GM23338 (cell line): ENCODE measurements at regions not wholly inside any gene's neighbourhood (a gene's known extent, or its start where the extent isn't known, plus 50 kb on each side); places are given as distances from the start of the nearest gene placed in this dataset.

ENCODE experiments used
- ATAC-seq: fragments of 200-7000 bp; cut with Tn5 transposase; 3 replicates; pipeline ENCODE4 v1.9.1; 2020
- DNase-seq: peaks from one replicate; pipeline ENCODE4 v3.0.0-alpha.2; 2015; ENCODE audit warnings: low spot score
- H2AFZ ChIP-seq: fragments of 200-600 bp; sonication (generic); 2 replicates; pipeline ENCODE4 v1.8.0; 2016; ENCODE audit warnings: antibody characterized with exemption, mild to moderate bottlenecking, moderate library complexity
- H3F3A ChIP-seq: fragments of 200-600 bp; sonication (generic); replicated peaks from 2 replicates; pipeline ENCODE4 v1.8.0; 2017; ENCODE audit warnings: antibody characterized with exemption, mixed run types, low read depth
- H3K27ac ChIP-seq: fragments of 200-600 bp; sonication (generic); 2 replicates; pipeline ENCODE4 v1.6.1; 2016; ENCODE audit warnings: low read depth
- H3K27me3 ChIP-seq: fragments of 200-600 bp; sonication (generic); 2 replicates; pipeline ENCODE4 v1.8.0; 2016; ENCODE audit warnings: mild to moderate bottlenecking, mixed run types, moderate library complexity; ENCODE audit not compliant: insufficient read depth
- H3K36me3 ChIP-seq: fragments of 200-600 bp; sonication (generic); 2 replicates; pipeline ENCODE4 v1.8.0; 2016; ENCODE audit warnings: mild to moderate bottlenecking; ENCODE audit not compliant: insufficient read depth
- H3K4me1 ChIP-seq: fragments of 200-600 bp; sonication (generic); 2 replicates; pipeline ENCODE4 v1.8.0; 2016; ENCODE audit warnings: mild to moderate bottlenecking, moderate library complexity; ENCODE audit not compliant: insufficient read depth
- H3K4me2 ChIP-seq: fragments of 200-600 bp; sonication (generic); 2 replicates; pipeline ENCODE4 v1.7.1; 2017; ENCODE audit warnings: mixed run types
- H3K4me3 ChIP-seq: fragments of 200-600 bp; sonication (generic); 2 replicates; pipeline ENCODE4 v1.6.1; 2016; ENCODE audit warnings: mixed run types
- H3K79me2 ChIP-seq: fragments of 200-600 bp; sonication (generic); replicated peaks from 2 replicates; pipeline ENCODE4 v1.8.0; 2017; ENCODE audit warnings: mild to moderate bottlenecking; ENCODE audit not compliant: insufficient read depth
- H3K9me2 ChIP-seq: fragments of 200-600 bp; sonication (generic); 2 replicates; pipeline ENCODE4 v1.8.0; 2017; ENCODE audit not compliant: insufficient read depth
- H4K20me1 ChIP-seq: fragments of 200-600 bp; sonication (generic); replicated peaks from 2 replicates; pipeline ENCODE4 v1.8.0; 2017; ENCODE audit warnings: mild to moderate bottlenecking; ENCODE audit not compliant: insufficient read depth
- H3K27ac Mint-ChIP-seq: 2 replicates; pipeline ENCODE4 v1.8.0; 2020; ENCODE audit warnings: inconsistent platforms, mild to moderate bottlenecking, moderate library complexity, mixed read lengths
- H3K27me3 Mint-ChIP-seq: 3 replicates; pipeline ENCODE4 v1.8.0; 2022; ENCODE audit warnings: low read depth, mild to moderate bottlenecking, moderate library complexity, mixed read lengths, inconsistent platforms; ENCODE audit not compliant: insufficient read depth, poor library complexity
- H3K36me3 Mint-ChIP-seq: 3 replicates; pipeline ENCODE4 v1.8.0; 2021; ENCODE audit warnings: low read depth, mild to moderate bottlenecking, inconsistent platforms, moderate library complexity, mixed read lengths
- H3K4me1 Mint-ChIP-seq: 3 replicates; pipeline ENCODE4 v1.8.0; 2020; ENCODE audit warnings: mild to moderate bottlenecking, inconsistent platforms, mixed read lengths
- H3K4me3 Mint-ChIP-seq: 3 replicates; pipeline ENCODE4 v1.8.0; 2021; ENCODE audit warnings: moderate library complexity, mild to moderate bottlenecking, inconsistent platforms, mixed read lengths
- H3K9me3 Mint-ChIP-seq: 3 replicates; pipeline ENCODE4 v1.8.0; 2020; ENCODE audit warnings: moderate library complexity, mild to moderate bottlenecking, inconsistent platforms, mixed read lengths
- CREB1 ChIP-seq: fragments of 250-450 bp; sonication (Bioruptor Pico); IDR thresholded peaks from 2 replicates; pipeline ENCODE4 v1.5.0; 2020; ENCODE audit warnings: low read depth, mild to moderate bottlenecking, moderate library complexity
- EZH2 ChIP-seq: fragments of 200-600 bp; sonication (generic); IDR thresholded peaks from one replicate; pipeline ENCODE4 v1.8.0; 2017; ENCODE audit warnings: antibody characterized with exemption, mild to moderate bottlenecking, low read depth; ENCODE audit not compliant: unreplicated experiment
- EZH2phosphoT487 ChIP-seq: fragments of 200-600 bp; sonication (generic); IDR thresholded peaks from one replicate; pipeline ENCODE4 v1.8.1; 2018; ENCODE audit warnings: antibody characterized with exemption; ENCODE audit not compliant: unreplicated experiment
- JUNB ChIP-seq: IDR thresholded peaks from one replicate; pipeline ENCODE4 v1.6.1; 2016; ENCODE audit warnings: antibody characterized with exemption; ENCODE audit not compliant: unreplicated experiment
- NANOG ChIP-seq: IDR thresholded peaks from 2 replicates; pipeline ENCODE4 v1.6.1; 2016; ENCODE audit warnings: antibody characterized with exemption, borderline replicate concordance
- POLR2AphosphoS5 ChIP-seq: IDR thresholded peaks from 2 replicates; pipeline ENCODE4 v1.6.1; 2016; ENCODE audit warnings: antibody characterized with exemption, low read depth
- STAT1 ChIP-seq: IDR thresholded peaks from one replicate; pipeline ENCODE4 v1.6.1; 2016; ENCODE audit warnings: antibody characterized with exemption; ENCODE audit not compliant: unreplicated experiment
- ZNF114 ChIP-seq: fragments of 250-450 bp; sonication (Bioruptor Pico); IDR thresholded peaks from 2 replicates; pipeline ENCODE4 v1.5.0; 2020; ENCODE audit warnings: mild to moderate bottlenecking, moderate library complexity
- ZNF331 ChIP-seq: fragments of 250-450 bp; sonication (Bioruptor Pico); IDR thresholded peaks from 2 replicates; pipeline ENCODE4 v1.5.0; 2020; ENCODE audit warnings: low read depth, mild to moderate bottlenecking, moderate library complexity
- TF ChIP-seq, protein P1 (sequence below), 2 experiments: fragments of 200-600 bp in 1 of 2; sonication (generic) in 1 of 2; conservative IDR thresholded peaks; 2 replicates each; pipeline versions ENCODE4 v1.5.1 to v1.6.1; 2016 to 2017; ENCODE audit warnings: antibody characterized with exemption in 2 of 2, low read depth in 2 of 2, mild to moderate bottlenecking in 2 of 2, moderate library complexity in 1 of 2
- TF ChIP-seq, protein P2 (sequence below): IDR thresholded peaks from 2 replicates; pipeline ENCODE4 v1.6.1; 2016; ENCODE audit warnings: antibody characterized with exemption
- TF ChIP-seq, protein P3 (sequence below): fragments of 250-450 bp; sonication (Bioruptor Pico); IDR thresholded peaks from 2 replicates; pipeline ENCODE4 v1.5.0; 2020; ENCODE audit warnings: mild to moderate bottlenecking, moderate library complexity
- TF ChIP-seq, protein P4 (sequence below): IDR thresholded peaks from one replicate; pipeline ENCODE4 v1.6.1; 2018; ENCODE audit warnings: antibody characterized with exemption; ENCODE audit not compliant: unreplicated experiment

DNA sequence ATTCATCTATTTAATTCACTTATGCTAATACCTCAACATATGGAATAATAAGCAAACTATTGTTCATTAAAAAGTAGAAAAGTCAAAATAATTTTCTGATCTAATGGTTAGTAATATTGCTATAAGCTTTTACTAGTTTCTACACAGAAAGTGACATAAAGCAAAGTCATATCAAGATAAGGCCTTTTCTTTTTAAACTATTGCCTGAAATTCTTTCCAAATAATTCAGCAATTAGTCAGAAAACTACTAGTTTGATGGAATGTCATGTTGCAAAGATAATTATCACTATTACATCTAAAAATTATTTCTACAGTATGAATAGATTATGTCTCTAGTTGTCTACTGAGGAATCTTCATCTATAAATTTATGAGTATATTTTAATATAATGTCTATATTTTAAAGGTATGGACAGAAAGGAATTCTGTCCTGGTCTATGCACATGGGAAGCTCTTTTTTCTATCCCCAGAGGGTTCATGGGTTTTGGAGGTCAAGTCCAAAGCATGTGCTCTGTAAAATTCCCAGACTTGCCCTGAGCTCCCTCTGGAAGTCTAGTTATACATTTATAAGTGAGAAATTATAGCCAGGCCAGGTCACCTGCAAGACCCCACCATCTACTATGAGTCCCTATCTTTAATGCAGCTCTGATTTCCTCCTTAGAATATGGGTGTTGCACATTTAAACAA lies 84.6 kb upstream of the DPYD start:
- Mint-ChIP-seq H3K4me1 (peaks cover 17% of the 10 kb centered on the region; the same call in 2 of the 3 replicates), H3K36me3 (no peaks in the 10 kb centered on the region), H3K4me3 (no peak overlapping the region), H3K27me3 (no peaks in the 10 kb centered on the region), H3K9me3 (no peaks in the 10 kb centered on the region), H3K27ac (no peak overlapping the region)
- Histone ChIP-seq H3K27ac (no peak overlapping the region), H3K9me2 (no peaks in the 10 kb centered on the region), H3K4me2 (no peak overlapping the region), H4K20me1 (no peaks in the 10 kb centered on the region; the same call in 1 of the 2 replicates), H3K4me1 (peaks cover 11% of the 10 kb centered on the region; the same call in 1 of the 2 replicates), H3K36me3 (no peaks in the 10 kb centered on the region), H3F3A (no peaks in the 10 kb centered on the region), H3K79me2 (no peaks in the 10 kb centered on the region), H3K27me3 (no peaks in the 10 kb centered on the region), H2AFZ (no peak overlapping the region), H3K4me3 (no peak overlapping the region)
- no peak for ATAC-seq
- no peak for DNase-seq
- TF ChIP-seq CREB1 (CRISPR knock-in tag) = no peak
- TF ChIP-seq ZNF114 = no peak
- no peak for TF ChIP-seq JUNB
- no peak for TF ChIP-seq EZH2phosphoT487
- TF ChIP-seq, protein P1, sequence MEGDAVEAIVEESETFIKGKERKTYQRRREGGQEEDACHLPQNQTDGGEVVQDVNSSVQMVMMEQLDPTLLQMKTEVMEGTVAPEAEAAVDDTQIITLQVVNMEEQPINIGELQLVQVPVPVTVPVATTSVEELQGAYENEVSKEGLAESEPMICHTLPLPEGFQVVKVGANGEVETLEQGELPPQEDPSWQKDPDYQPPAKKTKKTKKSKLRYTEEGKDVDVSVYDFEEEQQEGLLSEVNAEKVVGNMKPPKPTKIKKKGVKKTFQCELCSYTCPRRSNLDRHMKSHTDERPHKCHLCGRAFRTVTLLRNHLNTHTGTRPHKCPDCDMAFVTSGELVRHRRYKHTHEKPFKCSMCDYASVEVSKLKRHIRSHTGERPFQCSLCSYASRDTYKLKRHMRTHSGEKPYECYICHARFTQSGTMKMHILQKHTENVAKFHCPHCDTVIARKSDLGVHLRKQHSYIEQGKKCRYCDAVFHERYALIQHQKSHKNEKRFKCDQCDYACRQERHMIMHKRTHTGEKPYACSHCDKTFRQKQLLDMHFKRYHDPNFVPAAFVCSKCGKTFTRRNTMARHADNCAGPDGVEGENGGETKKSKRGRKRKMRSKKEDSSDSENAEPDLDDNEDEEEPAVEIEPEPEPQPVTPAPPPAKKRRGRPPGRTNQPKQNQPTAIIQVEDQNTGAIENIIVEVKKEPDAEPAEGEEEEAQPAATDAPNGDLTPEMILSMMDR (conservative IDR thresholded peaks at IDR 0.05; ENCODE audit: low read depth in 2 of 2) = no peak
- TF ChIP-seq, protein P2, sequence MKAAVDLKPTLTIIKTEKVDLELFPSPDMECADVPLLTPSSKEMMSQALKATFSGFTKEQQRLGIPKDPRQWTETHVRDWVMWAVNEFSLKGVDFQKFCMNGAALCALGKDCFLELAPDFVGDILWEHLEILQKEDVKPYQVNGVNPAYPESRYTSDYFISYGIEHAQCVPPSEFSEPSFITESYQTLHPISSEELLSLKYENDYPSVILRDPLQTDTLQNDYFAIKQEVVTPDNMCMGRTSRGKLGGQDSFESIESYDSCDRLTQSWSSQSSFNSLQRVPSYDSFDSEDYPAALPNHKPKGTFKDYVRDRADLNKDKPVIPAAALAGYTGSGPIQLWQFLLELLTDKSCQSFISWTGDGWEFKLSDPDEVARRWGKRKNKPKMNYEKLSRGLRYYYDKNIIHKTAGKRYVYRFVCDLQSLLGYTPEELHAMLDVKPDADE = no peak
- TF ChIP-seq, protein P3, sequence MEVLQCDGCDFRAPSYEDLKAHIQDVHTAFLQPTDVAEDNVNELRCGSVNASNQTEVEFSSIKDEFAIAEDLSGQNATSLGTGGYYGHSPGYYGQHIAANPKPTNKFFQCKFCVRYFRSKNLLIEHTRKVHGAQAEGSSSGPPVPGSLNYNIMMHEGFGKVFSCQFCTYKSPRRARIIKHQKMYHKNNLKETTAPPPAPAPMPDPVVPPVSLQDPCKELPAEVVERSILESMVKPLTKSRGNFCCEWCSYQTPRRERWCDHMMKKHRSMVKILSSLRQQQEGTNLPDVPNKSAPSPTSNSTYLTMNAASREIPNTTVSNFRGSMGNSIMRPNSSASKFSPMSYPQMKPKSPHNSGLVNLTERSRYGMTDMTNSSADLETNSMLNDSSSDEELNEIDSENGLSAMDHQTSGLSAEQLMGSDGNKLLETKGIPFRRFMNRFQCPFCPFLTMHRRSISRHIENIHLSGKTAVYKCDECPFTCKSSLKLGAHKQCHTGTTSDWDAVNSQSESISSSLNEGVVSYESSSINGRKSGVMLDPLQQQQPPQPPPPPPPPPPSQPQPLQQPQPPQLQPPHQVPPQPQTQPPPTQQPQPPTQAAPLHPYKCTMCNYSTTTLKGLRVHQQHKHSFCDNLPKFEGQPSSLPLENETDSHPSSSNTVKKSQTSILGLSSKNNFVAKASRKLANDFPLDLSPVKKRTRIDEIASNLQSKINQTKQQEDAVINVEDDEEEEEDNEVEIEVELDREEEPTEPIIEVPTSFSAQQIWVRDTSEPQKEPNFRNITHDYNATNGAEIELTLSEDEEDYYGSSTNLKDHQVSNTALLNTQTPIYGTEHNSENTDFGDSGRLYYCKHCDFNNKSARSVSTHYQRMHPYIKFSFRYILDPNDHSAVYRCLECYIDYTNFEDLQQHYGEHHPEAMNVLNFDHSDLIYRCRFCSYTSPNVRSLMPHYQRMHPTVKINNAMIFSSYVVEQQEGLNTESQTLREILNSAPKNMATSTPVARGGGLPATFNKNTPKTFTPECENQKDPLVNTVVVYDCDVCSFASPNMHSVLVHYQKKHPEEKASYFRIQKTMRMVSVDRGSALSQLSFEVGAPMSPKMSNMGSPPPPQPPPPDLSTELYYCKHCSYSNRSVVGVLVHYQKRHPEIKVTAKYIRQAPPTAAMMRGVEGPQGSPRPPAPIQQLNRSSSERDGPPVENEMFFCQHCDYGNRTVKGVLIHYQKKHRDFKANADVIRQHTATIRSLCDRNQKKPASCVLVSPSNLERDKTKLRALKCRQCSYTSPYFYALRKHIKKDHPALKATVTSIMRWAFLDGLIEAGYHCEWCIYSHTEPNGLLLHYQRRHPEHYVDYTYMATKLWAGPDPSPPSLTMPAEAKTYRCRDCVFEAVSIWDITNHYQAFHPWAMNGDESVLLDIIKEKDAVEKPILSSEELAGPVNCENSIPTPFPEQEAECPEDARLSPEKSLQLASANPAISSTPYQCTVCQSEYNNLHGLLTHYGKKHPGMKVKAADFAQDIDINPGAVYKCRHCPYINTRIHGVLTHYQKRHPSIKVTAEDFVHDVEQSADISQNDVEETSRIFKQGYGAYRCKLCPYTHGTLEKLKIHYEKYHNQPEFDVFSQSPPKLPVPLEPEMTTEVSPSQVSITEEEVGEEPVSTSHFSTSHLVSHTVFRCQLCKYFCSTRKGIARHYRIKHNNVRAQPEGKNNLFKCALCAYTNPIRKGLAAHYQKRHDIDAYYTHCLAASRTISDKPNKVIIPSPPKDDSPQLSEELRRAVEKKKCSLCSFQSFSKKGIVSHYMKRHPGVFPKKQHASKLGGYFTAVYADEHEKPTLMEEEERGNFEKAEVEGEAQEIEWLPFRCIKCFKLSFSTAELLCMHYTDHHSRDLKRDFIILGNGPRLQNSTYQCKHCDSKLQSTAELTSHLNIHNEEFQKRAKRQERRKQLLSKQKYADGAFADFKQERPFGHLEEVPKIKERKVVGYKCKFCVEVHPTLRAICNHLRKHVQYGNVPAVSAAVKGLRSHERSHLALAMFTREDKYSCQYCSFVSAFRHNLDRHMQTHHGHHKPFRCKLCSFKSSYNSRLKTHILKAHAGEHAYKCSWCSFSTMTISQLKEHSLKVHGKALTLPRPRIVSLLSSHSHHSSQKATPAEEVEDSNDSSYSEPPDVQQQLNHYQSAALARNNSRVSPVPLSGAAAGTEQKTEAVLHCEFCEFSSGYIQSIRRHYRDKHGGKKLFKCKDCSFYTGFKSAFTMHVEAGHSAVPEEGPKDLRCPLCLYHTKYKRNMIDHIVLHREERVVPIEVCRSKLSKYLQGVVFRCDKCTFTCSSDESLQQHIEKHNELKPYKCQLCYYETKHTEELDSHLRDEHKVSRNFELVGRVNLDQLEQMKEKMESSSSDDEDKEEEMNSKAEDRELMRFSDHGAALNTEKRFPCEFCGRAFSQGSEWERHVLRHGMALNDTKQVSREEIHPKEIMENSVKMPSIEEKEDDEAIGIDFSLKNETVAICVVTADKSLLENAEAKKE = no peak
- TF ChIP-seq, protein P4, sequence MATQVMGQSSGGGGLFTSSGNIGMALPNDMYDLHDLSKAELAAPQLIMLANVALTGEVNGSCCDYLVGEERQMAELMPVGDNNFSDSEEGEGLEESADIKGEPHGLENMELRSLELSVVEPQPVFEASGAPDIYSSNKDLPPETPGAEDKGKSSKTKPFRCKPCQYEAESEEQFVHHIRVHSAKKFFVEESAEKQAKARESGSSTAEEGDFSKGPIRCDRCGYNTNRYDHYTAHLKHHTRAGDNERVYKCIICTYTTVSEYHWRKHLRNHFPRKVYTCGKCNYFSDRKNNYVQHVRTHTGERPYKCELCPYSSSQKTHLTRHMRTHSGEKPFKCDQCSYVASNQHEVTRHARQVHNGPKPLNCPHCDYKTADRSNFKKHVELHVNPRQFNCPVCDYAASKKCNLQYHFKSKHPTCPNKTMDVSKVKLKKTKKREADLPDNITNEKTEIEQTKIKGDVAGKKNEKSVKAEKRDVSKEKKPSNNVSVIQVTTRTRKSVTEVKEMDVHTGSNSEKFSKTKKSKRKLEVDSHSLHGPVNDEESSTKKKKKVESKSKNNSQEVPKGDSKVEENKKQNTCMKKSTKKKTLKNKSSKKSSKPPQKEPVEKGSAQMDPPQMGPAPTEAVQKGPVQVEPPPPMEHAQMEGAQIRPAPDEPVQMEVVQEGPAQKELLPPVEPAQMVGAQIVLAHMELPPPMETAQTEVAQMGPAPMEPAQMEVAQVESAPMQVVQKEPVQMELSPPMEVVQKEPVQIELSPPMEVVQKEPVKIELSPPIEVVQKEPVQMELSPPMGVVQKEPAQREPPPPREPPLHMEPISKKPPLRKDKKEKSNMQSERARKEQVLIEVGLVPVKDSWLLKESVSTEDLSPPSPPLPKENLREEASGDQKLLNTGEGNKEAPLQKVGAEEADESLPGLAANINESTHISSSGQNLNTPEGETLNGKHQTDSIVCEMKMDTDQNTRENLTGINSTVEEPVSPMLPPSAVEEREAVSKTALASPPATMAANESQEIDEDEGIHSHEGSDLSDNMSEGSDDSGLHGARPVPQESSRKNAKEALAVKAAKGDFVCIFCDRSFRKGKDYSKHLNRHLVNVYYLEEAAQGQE = no peak
- TF ChIP-seq STAT1 = no peak
- no peak for TF ChIP-seq ZNF331 (CRISPR knock-in tag)
- TF ChIP-seq EZH2 = no peak
- no peak for TF ChIP-seq NANOG
- no peak for TF ChIP-seq POLR2AphosphoS5
